ELR (cell line): ENCODE measurements at regions not wholly inside any gene's neighbourhood (a gene's known extent, or its start where the extent isn't known, plus 50 kb on each side); places are given as distances from the start of the nearest gene placed in this dataset.
"Not testable (repeated sequence)": the region's sequence is repeated elsewhere in the genome, so short reads cannot be mapped to it uniquely, and the experiment has no call there.

ENCODE experiments used
- DNase-seq: peaks from one replicate; pipeline ENCODE4 v3.0.0-alpha.2; 2015; ENCODE audit warnings: low read depth

GRCh38 chr1:182227864-182228547 lies 163.6 kb downstream of the GLUL start:
- no peak for DNase-seq

GRCh38 chr1:182226618-182227017 lies 165.0 kb downstream of the GLUL start:
- no peak for DNase-seq

- DNase-seq: not testable (repeated sequence)
Measured at GRCh38 chr1:182225755-182226154, 164.2 kb upstream of the ZNF648 start.

GRCh38 chr1:182221990-182222389 lies 160.5 kb upstream of the ZNF648 start:
- not testable (repeated sequence) for DNase-seq

GRCh38 chr1:182221367-182221766 lies 159.9 kb upstream of the ZNF648 start:
- DNase-seq: not testable (repeated sequence)

GRCh38 chr1:182217967-182218366 lies 156.5 kb upstream of the ZNF648 start:
- DNase-seq: peak; percentile 35

GRCh38 chr1:182217071-182217470 lies 155.6 kb upstream of the ZNF648 start:
- peak; percentile 50 for DNase-seq

GRCh38 chr1:182215764-182216163 lies 154.3 kb upstream of the ZNF648 start:
- no peak for DNase-seq

GRCh38 chr1:182213163-182213562 lies 151.7 kb upstream of the ZNF648 start:
- no peak for DNase-seq

- DNase-seq: no peak
Measured at GRCh38 chr1:182211386-182211785, 149.9 kb upstream of the ZNF648 start.

GRCh38 chr1:182210417-182210816 lies 148.9 kb upstream of the ZNF648 start:
- DNase-seq: no peak

- no peak for DNase-seq
Measured at GRCh38 chr1:182207300-182207699, 145.8 kb upstream of the ZNF648 start.

GRCh38 chr1:182206626-182207239 lies 145.2 kb upstream of the ZNF648 start:
- DNase-seq: no peak

GRCh38 chr1:182205351-182206022 lies 144.0 kb upstream of the ZNF648 start:
- no peak for DNase-seq

- no peak for DNase-seq
Measured at GRCh38 chr1:182203191-182203875, 141.8 kb upstream of the ZNF648 start.

GRCh38 chr1:182201490-182201889 lies 140.0 kb upstream of the ZNF648 start:
- DNase-seq: not testable (repeated sequence)

- no peak for DNase-seq
Measured at GRCh38 chr1:182200025-182200812, 138.7 kb upstream of the ZNF648 start.

- no peak for DNase-seq
Measured at GRCh38 chr1:182198006-182198605, 136.6 kb upstream of the ZNF648 start.

GRCh38 chr1:182196897-182197870 lies 135.7 kb upstream of the ZNF648 start:
- no peak for DNase-seq

- DNase-seq: no peak
Measured at GRCh38 chr1:182195733-182196132, 134.2 kb upstream of the ZNF648 start.
